Skin of body (tissue), 1 donor: ENCODE measurements at regions not wholly inside any gene's neighbourhood (a gene's known extent, or its start where the extent isn't known, plus 50 kb on each side); places are given as distances from the start of the nearest gene placed in this dataset.

Experiments used
- DNase-seq: peaks from one replicate; lab custom pipeline; 2025; lab: John Stamatoyannopoulos, UW

GRCh38 chr11:112841729-112842128 is 119.5 kb upstream of the NCAM1 start:
- DNase-seq = no peak

DNA sequence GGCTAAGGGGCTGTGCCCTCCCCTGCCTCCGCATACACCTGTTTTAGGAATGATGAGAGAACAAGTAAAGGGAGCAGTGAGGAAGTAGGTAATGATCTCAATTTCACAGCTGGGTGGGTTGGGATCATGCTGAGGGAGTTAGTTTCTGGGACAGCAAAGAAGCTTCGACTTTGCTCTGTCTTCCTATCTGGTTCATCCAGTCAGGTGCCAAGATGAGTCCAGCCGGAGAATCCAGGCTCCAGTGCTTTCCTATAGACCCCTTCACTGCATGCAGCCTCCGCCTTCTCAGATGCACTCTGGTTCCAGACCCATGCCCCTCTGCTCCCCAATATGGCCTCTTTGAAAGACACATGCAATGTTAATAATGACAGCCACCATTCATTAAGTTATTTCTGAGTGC is 119.1 kb upstream of the NCAM1 start:
- no peak for DNase-seq

DNA sequence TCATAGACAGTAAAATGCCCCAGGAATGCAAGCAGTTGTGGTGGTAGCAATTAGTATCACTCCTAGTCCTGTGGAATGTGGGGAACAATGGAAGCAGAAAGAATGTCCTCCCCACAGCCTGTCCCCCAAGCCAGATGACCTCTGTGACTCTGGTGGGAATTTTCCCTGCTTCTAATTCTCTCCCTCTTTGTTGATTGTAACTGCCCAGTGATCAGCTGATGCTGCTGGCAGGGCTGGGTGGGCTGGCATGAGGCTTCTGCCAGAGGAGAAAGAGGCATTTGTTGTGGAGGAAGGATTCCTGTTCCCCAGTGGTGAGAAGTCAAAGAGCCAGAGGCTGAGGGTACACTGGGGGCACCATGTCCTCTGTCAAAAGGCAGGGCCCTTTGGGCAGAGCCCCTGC is 116.7 kb upstream of the NCAM1 start:
- peak; percentile 12 for DNase-seq

DNA sequence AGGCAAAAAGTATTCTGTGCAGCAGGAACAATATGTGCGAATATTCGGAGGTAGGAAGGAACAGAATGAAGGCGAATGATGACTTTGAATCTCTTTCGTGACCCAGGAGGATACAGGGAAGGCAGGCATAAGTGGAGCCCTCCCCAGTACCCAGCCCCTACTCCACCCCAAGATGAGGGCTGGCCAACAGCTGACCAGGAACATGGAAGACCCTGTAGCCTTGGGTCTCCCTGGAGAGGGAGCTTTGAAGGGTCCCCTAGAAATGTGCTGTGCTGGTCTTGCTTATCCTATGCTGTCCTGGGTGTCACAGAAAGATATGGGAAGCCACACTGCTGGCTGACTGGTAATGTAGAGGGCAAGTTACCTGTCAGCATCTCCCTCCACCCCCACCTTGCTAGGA is 113.7 kb upstream of the NCAM1 start:
- DNase-seq = no peak

GRCh38 chr11:112852143-112852866 is 108.9 kb upstream of the NCAM1 start:
- no peak for DNase-seq

DNA sequence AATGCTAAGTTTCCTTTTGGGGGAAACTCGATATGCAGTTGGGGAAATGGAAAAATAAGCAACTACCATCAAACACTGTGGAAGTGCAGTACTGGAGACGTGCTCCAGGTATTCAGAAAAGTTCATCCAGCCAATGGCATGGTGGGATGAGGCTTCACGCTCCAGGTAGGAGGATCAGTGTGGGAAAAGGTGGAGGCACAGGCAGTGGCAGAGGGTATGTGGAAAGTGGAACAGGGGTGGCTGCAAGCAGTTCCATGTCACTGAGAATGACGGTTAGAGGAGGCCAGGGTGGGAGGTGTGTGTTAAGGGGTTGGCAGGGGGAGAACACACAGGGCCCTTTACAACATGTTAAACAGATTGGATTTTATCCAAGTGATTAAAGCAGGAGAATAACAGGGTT is 105.1 kb upstream of the NCAM1 start:
- no peak for DNase-seq

GRCh38 chr11:112856591-112856990 is 104.6 kb upstream of the NCAM1 start:
- DNase-seq = no peak

GRCh38 chr11:112858289-112859023 is 102.8 kb upstream of the NCAM1 start:
- no peak for DNase-seq

- DNase-seq = no peak
Observed at GRCh38 chr11:112859787-112860186, 101.4 kb upstream of the NCAM1 start.

DNA sequence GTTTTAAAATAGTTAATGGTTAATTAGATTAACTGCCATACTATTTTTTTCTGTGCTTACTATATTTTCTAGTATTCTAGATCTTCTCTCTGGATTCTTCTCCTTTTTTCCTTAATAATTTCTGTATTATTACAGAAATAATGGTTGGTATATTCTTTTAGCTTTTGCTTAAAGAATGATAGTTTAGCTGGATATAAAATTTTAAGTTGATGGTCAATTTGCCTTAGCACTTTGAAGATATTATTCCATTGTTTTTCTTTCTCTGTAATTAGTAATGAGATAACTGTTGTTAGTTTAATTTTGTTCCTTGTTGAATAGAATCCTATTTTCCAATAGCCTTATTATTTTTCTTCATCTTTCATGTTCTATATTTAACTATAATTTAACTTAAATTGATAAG is 99.9 kb upstream of the NCAM1 start:
- DNase-seq = no peak

GRCh38 chr11:112863305-112863704 is 97.9 kb upstream of the NCAM1 start:
- no peak for DNase-seq

DNA sequence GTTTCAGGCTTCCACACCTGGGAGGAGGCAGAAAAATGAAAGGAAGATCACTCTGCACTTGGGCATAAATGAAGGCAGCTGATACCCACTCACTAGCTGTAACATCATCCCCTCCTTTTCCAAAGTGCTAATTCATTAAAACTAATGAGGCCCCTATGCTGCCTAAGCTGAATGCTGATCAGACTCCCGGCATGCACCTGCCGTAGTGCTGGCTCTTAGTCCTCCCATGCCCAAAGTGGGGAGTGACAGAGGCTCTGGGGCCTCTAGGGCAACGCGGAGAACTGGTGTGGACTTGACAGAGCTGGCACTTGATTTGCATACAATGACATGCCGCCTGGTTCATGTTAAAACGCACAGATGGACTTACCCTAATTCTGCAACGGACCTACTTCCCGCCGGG is 96.5 kb upstream of the NCAM1 start:
- DNase-seq = no peak

DNA sequence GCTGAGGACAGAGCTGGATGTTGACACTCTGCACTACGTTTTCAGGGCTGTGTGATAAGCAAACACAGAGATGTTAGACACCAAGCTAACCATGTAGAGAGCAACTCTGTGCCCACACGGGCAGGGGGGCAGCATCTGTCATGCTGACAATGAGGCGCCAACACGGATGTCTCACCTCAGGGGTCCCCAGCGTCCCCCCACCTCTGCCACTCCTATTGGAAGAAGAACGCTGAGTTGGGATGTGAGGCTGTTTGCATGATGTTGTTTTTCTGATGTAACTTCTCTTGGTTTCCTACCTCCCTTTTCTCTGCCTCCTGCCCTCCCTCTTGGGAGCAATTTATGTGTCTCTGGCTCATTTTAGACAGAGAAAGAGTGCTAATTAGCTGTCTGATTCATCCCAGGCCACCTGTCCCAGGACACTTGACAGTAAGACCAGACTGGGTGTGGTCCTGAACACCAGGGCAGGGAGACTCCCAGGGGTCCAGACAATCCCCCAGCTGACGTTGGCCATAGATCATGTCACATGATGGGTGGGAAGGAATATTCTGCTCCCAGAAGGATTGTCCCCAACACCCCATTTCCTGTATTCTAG is 89.2 kb upstream of the NCAM1 start:
- no peak for DNase-seq

- no peak for DNase-seq
Observed at GRCh38 chr11:112874980-112875379, 86.2 kb upstream of the NCAM1 start.

- DNase-seq = no peak
Observed at GRCh38 chr11:112877581-112877980, 83.6 kb upstream of the NCAM1 start.

DNA sequence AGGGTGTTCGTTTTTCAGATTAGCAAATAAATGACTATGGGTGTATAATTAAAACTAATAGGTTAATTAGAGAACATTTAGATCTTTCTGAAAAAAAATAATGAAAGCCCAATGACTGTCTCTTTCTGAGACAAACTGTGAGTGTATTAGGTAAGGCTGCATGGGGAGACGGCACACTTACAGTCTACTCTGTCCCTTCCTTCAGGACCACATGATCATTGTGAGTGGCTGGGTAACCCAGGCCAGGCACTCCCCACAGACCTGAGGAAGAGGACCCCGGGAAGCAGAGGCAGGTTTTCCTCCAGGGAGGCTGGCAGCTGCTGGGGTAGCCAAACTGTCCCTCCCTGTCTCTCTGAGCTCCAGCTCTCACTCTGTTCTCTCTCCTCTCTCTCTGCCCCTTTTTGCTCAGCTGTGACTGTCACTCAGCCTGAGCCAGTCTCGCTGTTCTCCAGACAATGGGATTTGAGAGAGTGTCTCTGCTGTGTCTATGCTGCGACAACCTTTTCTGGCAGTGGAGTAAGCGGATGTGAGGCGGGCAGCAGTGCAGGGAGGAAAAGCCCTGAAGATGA is 83.1 kb upstream of the NCAM1 start:
- DNase-seq = no peak

DNA sequence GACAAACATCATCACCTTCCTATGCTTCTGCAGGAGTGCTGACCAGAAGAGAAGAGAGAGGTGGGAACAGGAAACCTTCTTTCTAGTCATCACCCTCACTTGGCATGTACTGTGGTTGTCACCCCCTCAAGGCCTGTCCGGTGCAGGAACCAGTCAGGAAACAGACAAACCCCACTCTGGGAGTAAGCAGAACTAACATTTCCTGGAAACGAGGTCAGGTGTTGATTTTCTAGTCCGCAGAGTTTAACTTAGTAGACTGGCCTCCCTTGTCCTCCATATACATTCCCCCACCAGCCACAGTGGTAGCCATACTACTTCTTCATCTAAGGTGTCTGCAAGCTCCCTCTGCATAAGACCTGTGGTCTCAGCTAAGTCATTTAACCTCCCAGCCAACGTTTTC is 80.7 kb upstream of the NCAM1 start:
- no peak for DNase-seq

DNA sequence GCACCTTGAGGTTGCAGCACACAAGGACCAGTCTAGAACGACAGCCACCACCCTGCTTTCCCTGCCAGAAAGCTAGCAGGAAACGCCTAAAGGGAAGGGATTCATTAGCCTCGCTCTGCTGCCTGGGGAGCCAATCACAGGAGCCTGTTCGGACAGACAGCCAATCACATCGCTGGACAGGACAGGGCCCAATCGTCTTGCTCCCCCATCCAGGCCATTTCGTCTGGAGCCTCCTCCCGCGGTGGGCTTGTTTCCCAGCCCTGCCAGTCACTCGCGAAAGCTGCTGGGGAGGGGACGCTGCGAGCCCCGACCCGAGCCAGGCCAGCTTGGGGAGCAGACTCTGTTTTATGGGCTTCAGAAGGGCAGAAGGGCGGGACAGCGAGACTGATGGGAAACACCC is 79.8 kb upstream of the NCAM1 start:
- DNase-seq = peak; percentile 74

GRCh38 chr11:112882494-112883381 is 78.5 kb upstream of the NCAM1 start:
- DNase-seq = no peak

DNA sequence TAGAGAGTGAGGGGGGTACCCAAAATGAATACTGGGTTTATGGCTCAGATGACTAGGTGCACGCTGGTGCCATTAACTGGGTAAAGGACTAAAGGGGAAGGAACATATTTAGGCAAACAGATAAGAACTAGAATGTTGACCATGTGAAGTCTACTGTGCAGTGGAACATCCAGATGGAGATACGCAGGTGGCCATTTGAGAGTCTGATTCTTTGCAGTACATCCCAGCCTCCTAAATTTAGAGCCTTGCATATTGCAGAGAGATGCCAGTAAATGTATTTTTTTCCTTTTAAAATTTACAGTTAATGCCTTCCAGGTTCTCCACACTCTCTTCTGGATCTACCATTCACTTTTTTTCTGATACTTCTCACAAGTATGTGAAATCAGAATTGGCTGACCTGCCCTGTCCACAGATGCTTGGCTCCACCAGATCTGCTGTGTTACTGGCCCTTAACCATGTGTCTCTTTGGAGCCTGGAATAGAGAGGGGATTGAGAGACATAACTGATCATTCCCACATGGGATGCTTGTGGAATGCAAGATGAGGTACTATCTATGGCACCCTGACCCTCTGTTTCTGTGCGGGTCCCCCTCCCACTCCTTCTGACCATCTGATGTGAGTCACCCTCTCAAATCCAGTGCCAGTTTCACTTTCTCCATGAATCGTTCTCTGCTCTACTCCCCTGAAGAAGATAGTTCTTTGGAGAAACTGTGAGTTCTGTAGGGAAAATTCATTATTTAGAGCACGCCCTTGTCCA is 77.0 kb upstream of the NCAM1 start:
- DNase-seq = no peak
